Astrocyte of the spinal cord (primary cell): ENCODE measurements at regions not wholly inside any gene's neighbourhood (a gene's known extent, or its start where the extent isn't known, plus 50 kb on each side); places are given as distances from the start of the nearest gene placed in this dataset.

Experiments
- DNase-seq: peaks from one replicate; pipeline ENCODE4 v3.0.0; 2011; ENCODE audit warnings: low read depth, low spot score
- H3K4me3 ChIP-seq: 2 replicates; pipeline ENCODE4 v1.5.1; 2011; ENCODE audit warnings: low read depth, mild to moderate bottlenecking, low read length, moderate library complexity
- CTCF ChIP-seq: IDR thresholded peaks from 2 replicates; pipeline ENCODE4 v1.5.1; 2012; ENCODE audit warnings: low read depth, mild to moderate bottlenecking, low read length, inconsistent platforms
- in situ Hi-C: cut with HindIII; loops from 2 replicates; pipeline ENCODE4 v1.10.0; 2017; ENCODE audit warnings: low sequenced_read_pairs

GRCh38 chr16:11405331-11406176, 60.3 kb downstream of the RMI2 start:
- peak; percentile 73 for TF ChIP-seq CTCF
- in situ Hi-C loops: no loop called here
- DNase-seq: no peak
- H3K4me3 ChIP-seq: no peak overlapping the region

GRCh38 chr16:11406177-11406560, 60.9 kb downstream of the RMI2 start:
- no peak for TF ChIP-seq CTCF
- H3K4me3 ChIP-seq: no peak overlapping the region
- in situ Hi-C loops: no loop called here
- DNase-seq: no peak

- H3K4me3 ChIP-seq: no peak overlapping the region
- peak; percentile 71 for DNase-seq
- in situ Hi-C loops: no loop called here
- peak; percentile 67 for TF ChIP-seq CTCF
Measured at GRCh38 chr16:11407047-11407982, 62.1 kb downstream of the RMI2 start.

GRCh38 chr16:11408216-11408615, 63.0 kb downstream of the RMI2 start:
- no peak overlapping the region for H3K4me3 ChIP-seq
- TF ChIP-seq CTCF: no peak
- DNase-seq: no peak
- in situ Hi-C loops: no loop called here

GRCh38 chr16:11409398-11409797, 64.1 kb downstream of the RMI2 start:
- no peak for DNase-seq
- no peak overlapping the region for H3K4me3 ChIP-seq
- no peak for TF ChIP-seq CTCF
- in situ Hi-C loops: no loop called here

- no peak overlapping the region for H3K4me3 ChIP-seq
- no peak for DNase-seq
- TF ChIP-seq CTCF: no peak
- in situ Hi-C loops: no loop called here
Measured at GRCh38 chr16:11410376-11411058, 65.3 kb downstream of the RMI2 start.
